GM19023 (cell line): ENCODE measurements at regions not wholly inside any gene's neighbourhood (a gene's known extent, or its start where the extent isn't known, plus 50 kb on each side); places are given as distances from the start of the nearest gene placed in this dataset.
A peak's percentile ranks its signal among the peaks of the same experiment; 100 is the strongest.

ENCODE experiments used
- ATAC-seq: cut with Tn5 transposase; IDR thresholded peaks from one replicate; pipeline ENCODE4 v1.9.1; 2021; ENCODE audit warnings: mild to moderate bottlenecking, moderate library complexity; ENCODE audit not compliant: unreplicated experiment

DNA sequence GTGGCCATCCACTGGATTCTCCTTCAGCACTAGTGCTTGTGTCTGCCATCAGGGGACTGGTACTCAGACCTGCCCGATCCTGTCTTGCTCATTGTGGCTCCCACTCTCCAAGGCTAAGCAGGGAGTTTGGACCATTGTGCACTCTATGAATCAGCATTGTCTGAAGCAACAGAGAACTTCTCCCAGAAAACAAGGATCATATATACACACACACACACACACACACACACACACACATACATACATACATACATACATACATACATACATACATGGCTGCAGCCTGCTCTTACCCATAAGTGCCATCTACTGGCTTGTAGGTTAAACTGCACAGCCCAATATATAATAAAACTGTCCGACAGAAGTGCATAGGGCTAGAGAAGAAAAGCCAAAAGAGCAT is 345.3 kb upstream of the LCORL start:
- peak; percentile 97 for ATAC-seq

DNA sequence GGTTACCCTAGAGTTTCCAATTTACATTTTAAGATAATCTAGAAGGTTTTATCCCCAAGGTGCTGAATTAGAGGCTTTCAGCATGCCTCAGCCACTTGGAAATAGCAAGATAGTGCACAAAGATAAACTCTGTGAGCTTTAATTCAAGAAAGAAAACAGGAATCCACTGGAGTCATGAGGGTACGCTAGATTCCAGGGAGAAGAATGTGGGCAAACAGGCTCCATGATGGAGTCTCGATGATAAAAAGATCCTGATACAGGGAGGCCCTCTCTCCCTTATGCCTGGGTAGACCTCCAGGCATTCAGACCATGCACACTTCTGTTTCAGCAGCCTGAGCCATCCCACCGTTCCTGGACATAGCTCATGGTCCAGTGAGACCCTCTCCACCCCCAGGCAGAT is 344.6 kb upstream of the LCORL start:
- ATAC-seq: no peak

DNA sequence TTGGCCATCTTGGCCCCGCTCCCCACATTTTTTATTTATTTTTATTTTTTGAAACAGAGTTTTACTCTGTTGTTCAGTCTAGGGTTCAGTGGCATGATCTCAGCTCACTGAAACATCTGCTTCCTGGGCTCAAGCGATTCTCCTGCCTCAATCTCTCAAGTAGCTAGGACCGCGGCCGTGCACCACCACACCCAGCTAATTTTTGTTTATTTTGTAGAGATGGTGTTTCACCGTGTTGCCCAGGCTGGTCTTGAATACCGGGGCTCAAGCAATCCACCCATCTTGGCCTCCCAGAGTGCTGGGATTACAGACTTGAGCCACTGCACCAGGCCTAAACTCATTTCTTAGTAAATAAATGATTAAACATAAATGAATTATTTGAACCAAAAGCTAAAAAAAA is 322.0 kb upstream of the LCORL start:
- ATAC-seq: no peak

DNA sequence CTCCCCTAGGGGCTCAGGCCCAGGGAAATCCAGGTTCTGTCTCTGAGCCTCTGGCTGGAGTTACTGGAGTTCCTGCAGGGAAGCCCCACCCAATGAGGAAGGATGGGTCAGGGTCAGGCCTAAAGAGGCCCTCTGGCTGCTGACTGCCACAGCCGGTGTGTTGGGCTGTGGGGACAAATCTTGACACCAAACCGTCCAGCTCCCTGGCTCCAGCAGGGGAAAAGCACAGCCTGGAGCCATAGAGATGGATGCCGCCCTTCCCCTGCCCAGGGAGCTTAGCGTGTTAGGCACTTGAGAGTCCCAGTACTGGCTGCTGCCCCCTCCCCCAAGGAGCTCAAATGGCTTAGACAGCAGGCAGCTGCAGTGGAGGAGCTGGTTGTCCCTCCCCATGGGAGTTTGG is 321.3 kb upstream of the LCORL start:
- ATAC-seq: no peak

DNA sequence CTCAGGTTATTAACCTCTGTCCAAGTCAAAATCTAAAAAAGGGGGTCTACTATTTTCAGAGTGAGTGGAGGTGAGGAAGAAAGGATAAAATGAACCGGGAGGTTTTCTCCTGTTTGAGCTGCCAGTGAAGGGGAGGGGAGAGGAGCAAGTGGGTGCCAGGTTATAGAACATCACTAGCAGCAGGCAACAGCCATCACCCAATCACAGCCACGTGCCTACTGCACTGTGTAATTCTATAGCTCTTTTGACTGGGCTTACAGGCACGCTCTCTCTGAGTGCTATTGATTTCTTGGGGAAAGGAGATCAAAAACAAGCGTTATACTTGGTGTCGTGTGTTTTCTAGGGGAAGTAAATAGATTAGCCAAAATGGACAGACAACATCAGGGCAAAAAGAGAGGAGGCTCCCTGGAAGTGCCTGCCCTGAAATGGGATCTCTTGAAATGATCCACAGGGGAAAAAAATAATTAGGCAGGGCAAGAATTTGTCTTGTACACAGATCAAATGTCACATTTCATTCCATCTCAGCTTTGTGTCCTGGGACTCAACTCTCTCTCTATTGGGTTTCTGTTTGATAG is 300.5 kb upstream of the LCORL start:
- ATAC-seq: no peak

DNA sequence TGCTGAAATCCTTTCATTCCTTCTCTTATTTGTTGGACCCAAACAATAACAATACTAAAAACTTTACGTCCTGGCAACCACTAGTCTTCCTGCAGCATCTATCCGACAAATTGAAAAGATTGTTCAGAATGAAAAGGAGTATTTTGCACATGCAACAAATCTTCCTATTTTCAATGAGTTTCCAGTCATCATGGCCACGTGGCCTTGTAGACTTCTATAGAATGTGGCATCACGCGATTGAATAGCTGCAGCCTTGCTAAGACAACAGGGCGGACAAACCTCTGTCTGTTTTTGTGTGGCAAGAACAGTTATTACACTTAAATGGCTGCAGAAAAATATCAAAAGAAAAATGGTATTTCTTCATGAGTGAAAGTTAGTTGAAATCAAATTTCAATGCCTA is 297.9 kb upstream of the LCORL start:
- no peak for ATAC-seq

DNA sequence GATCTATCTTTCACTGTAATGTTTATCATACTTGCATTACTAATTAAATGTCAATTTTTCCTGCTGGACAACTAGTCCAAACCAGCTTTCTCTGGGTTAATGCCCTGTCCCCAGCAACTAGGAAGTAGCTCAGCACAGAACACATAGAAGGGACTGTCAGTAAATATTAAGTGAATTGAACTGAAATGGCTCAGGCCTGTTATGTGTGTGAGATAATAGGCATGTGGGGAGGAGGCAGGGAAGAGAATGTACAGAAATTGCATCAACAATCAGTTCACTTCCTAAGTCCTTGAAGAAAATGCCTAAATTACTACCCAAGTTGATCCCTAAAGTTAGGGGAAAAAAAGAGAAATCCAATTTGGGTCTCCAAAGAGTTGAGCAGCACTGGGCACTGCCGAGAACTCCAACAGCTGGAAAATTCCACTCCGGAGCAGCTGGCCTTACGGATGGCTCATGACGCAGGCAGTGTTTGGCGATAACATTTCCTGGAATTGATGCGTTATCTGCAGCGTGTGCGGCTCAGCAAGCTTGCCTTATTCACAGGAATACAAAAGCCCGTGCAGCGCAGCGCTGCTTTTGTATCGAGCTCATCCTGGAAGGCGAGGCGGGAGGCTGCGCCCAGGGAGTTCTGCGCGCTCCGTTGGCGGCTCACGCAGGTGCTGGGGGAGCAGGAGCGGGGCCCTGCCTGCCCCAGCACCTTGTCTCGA is 297.3 kb upstream of the LCORL start:
- ATAC-seq: no peak

DNA sequence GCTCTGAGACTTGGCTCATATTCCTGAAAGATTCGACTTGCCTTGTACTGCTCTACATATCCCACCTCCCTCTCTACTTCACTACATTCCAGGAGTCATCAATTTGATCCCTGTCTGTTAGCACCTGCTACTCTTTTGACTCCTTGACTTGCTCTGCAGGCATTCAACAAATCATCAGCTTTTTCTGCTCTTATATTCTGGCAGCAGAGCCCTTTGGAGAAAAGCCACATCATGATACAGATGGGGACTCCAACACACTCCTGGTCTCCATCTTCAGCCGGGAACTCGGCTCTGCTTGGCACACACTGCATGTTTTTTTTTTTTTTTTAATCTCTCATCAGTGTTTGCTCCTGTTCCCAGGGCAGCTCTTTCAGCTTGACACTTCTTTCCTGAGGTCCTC is 293.2 kb upstream of the LCORL start:
- ATAC-seq: no peak

DNA sequence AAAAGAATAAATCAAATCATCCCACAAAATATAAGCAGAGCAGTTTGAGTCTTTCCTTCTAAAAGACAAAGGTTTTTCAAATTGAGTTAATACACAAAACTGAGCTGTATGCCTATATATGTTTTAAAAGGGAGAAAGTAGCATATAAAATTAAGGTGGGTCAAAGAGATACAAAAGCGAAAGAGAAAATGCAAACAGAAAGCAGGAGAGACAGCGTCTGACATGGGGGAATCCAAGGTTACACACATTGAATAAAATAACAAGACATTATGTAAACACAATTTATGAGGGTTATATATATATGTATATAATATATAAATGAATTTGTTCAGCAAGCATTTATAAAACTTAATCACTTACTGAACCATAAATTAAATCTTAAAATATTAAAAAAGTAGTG is 276.1 kb upstream of the LCORL start:
- no peak for ATAC-seq

DNA sequence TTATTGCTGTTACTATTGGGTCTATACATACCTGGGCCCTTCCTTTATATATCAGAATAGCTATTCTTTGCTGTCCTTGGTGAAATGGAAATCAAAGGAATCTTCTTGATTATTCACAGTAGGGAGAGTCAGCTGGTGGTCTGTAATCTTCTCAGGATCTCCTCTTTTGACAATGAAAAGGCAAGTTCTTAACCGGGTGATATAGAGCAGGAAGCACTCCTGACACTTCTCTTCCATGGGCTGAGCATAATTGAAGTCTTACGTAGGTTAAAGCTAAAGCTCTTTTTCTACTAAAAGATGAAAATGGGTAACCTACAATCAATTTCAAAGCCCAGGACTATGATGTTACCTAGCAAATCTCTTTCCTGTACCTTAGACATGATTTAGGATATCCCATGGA is 274.9 kb upstream of the LCORL start:
- no peak for ATAC-seq

DNA sequence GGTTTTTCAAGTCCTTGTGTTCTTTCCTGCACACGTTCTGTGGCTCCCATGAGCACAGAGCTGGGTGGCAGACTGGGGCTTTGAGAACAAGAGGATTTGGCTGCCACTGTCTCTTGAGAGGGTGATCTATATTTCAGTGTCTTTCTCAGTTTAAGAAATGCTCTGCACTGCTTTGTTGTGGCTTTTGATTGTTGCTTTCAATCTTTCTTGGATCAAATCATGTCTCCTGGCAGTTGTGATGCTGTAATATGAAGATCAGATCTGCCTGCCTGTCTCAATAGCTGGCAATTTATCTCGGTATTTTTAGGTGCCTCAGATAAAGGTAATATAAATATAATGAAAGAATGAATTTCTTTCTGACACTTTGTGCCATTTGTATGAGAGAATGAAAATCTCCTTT is 273.3 kb upstream of the LCORL start:
- no peak for ATAC-seq

DNA sequence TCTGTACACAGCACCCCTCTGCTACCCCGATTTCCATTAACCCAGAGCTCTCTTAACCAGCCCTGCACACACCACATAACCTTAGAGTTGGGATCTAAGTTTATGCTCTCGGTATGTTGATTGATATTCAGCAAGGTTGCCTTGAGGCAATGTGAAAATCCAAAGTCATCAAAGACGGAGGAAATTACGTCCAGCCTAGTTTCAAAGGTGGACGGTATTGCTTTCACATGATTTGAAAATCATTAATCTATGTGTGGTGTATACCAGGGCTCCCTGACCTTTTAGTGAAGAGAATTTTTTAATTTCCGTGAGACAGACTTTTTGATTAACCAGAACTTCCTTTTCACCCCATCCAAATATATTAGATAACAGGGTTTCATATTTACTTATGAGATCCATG is 272.5 kb upstream of the LCORL start:
- no peak for ATAC-seq

DNA sequence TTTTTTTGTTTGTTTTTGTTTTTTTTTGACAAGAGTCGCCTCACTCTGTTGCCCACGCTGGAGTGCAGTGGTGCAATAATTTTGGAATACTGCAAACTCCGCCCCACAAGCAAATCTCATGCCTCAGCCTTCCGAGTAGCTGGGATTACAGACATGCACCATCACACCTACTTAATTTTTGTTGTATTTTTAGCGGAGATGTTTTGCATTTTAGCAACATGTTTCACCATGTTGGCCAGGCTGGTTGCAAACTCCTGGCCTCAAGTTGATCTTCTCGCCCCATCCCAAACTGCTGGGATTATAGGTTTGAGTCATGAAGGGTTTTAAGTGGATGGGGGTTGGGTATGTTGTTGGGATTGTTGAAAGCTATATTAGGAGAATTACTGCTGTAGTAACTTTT is 270.9 kb upstream of the LCORL start:
- ATAC-seq: no peak

DNA sequence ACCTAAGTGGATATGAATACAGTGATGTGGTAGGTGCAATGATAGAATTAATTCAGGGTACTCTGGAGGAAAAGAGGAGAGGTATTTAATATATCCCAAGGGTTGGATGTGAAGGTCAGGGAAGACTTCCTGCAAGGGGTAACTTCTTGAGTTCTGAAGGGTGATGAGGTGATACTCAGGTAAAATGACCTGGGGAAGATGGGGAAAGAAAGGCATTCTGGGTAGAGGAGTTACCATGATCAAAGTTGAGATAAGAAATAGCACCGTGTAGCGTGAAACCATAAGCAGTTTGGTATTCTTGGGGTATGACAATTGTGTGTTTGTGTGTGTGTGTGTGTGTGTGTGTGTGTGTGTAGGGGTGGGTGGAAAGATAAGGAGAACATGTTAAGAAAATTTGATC is 270.4 kb upstream of the LCORL start:
- no peak for ATAC-seq

DNA sequence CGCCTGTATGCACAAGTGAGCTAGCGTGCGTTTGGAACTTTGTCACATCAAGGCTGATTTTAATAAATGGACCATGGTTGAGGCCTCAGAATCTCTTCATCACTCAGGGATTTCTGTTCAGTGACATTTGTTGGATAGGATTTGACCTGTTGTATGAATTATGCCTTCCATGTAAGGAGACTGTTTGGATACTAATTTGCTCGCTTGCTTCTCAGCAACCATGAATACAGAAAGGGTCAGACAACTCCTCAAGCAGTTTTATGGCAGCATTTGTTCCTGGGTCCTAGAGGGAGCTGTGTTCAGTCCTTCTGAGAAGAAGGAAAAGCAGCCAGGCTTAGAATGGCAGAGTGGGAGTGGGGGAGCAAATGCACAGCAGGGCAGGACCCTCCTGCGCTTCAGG is 269.7 kb upstream of the LCORL start:
- ATAC-seq: no peak

DNA sequence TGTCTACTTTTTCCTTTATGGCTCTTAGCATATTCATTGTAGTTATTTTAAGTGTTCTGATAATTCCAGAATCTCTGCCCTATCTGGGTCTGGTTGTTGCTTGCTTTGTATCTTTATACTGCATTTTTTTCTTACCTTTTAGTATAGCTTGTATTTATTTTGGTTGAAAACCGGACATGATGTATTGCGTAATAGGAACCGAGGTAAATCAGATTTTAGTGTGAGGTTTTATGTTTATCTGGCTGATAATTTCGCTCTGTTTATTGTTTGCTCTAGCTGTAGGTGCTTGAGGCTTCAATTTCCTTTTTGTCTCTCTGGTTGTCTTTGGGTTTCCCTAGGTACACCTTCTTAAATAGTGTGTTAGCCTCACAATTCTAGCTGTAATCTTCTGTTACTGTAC is 263.8 kb upstream of the LCORL start:
- ATAC-seq: no peak

DNA sequence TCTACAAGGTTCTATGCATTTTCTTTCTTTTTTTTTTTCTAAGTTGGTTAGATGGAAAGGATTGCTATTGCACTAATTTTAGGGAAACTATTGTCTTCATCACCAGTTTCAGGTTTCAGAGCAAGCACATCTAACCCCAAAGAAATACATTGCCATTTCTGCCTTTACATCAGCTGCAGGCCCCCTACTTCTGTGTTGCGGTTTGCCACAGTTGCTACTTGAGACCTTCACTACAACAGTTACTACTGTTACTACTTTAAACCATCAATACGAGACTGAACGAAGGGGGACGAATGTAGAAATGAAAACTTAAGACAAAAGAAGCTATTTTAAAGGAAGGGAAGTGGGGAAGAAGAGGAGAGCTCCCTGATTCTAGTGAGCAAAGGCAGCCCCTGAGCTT is 256.7 kb upstream of the LCORL start:
- no peak for ATAC-seq

DNA sequence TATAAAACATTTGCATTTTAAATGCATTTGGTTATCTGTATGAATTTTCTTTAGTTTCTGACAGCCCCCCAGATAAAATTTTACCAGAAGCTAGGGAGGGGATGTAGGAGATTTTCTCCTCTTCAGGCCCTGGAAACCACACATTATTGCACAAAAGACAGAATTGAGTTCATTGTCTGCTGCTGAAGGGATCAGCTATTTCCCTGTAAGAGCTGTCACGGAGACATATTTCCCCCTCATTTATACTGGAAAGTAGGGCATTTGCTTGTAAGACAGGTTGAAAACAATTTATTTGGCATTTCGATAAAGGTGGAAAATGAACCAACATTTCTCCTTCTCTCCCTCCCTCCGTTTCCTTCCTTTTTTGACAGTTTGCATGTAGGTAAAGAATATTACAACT is 241.3 kb upstream of the LCORL start:
- ATAC-seq: no peak

DNA sequence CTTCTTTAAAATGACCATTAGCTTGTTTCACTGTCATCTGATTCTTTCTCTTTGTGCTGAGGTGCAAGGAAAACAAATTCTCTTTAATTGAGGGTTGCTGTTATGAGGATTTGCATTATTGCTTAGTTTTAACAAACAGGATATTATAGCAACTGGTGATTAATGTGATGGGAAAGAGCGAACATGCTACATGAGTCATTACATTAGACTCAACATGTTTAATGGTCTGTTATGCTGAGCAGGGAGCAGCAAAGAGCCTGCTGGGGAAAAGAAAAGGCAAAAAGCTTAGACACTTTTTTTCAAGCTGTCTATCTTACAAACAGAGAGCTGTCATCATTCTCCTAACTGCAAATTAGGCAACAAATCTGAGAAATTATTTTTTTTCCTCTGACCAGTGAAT is 230.5 kb upstream of the LCORL start:
- no peak for ATAC-seq

DNA sequence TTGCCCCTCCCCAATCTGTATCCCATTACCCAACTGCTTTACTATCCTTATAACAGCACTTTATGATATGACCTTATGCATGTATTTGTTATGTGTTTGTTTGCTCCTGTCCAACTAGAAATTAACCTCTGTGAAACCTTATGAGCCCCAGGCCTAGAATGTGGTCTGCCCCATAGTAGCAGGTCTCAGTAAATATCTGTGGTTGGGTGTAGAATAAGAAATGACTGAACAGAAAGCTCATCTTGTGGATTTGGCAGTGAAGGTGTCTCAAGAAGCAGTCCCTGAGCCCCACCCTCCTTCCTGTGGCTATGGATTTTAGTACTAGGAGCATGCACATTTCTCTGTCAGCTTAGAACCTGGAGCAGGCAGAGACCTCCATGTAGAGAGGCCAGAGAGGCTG is 229.0 kb upstream of the LCORL start:
- ATAC-seq: no peak

DNA sequence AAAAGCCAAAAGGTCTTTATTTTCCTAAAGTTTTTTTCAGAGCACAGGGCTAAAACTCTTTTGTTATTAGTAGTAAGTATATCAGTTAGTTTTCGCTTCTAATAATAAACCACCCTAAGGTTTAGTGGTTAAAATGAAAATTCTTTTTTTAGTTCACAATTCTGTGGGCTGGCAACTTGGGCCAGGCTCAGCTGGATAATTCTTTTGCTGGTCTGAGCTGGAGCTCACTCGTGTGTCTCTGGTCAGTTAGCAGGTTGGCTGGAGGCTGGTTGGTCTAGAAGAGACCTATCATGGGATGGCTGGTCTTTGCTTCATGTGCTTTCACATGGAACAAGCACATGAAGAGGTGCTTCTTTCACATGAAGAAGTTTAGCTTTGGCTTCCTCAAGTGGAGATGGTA is 227.1 kb upstream of the LCORL start:
- no peak for ATAC-seq

DNA sequence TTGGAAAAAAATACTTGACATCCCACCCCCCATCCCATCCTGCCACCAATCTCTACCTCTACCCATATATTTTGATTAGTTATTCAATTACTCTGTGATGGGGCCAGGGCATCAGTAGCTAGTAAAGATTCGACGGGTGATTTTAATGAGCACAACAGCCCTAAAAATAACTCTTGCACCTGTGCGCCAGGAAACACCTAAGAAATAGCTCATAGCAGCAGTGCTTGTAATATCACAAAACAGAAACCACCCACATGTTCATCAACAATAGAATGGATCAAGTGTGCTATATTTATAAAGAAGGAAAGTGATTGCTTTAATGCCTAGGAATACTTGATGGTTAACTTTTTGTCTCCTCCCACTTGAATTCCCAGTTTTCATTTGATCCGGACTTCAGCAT is 225.6 kb upstream of the LCORL start:
- ATAC-seq: no peak
